HG03575 (cell line): ENCODE measurements at regions not wholly inside any gene's neighbourhood (a gene's known extent, or its start where the extent isn't known, plus 50 kb on each side); places are given as distances from the start of the nearest gene placed in this dataset.

Experiments used
- ATAC-seq: cut with Tn5 transposase; IDR thresholded peaks from one replicate; pipeline ENCODE4 v1.9.1; 2021; ENCODE audit not compliant: unreplicated experiment, insufficient number of reproducible peaks, low FRiP score; ENCODE audit errors: extremely low read depth

DNA sequence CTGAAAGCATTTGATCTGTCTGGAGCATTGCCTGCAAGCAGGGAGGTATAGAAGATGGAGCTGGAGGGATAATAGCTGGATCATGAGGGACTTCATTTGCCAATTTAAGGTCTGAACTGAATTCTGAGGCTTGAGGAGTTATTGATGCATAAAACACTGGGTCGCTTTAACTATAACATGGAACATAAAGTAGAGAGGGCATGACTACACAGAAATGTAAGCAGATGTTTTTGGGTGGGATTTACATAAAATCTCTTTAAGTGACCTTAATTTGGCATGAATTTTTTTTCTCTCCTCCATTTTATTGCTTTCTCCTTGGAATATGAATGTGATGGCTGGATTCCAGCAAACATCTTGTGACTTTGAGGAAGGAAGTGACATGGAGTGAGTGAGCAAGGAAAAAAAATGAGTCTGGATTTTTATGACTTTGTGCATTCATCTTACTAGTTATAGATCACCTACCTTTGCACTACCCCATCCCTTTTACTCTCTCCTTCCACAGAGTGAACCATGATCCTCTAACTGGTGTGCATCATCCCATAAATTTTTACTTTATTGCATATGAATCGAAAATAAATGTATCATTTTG lies 356.0 kb downstream of the DUSP6 start:
- no peak for ATAC-seq

DNA sequence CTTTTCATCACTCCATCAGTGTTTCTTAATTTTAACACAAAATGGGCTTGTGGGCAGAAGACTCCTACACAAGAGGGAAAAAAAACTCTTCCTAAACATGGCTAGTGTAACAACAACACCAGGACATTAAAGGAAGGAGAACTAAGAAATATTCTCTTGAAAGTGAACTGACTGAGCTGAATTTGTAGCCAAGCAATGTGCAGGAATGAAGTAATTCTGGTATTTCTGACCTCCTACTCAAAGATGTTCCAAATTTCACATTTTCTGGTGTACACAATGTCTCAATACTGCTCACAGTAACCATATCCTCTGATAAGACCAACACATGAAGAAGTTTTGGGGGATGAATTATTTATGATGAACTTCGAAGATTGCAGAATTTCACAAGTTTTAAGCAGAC lies 357.3 kb downstream of the DUSP6 start:
- no peak for ATAC-seq

DNA sequence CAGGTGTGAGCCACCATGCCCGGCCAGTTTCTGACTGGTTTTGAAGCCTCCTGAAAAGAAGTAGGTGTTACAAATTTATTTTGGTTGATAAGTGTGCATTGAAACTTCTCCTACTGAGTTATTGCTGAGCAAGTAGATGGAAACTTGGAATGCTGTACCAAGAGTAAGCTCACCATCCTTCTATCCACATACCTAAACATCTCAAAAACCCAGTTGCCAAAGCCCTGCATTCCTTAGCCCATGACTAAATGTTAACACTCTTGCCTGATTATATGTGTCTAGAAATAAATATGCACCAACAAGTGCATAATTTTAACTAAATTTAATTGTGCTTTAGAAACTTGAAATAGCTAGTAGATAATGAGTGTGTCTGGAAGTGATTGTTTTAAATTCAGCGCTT lies 357.8 kb downstream of the DUSP6 start:
- no peak for ATAC-seq

DNA sequence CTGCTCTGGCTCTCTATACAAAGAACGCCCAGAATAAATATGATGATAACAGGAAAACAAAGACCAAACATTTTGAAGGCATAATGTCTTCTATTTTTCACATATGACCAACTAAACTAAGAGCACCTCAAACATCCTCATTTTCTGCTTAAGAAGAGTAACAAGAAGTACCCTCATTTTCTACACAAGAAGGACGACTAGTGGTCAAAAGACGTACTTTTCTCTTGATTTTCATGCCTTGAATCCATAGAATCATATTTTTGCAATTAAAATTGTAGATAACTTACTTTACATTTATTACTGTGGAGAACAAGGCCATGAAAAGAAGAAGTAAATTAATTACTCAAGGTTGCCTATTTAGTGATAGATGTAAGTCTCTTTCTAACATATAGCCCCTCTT lies 358.6 kb downstream of the DUSP6 start:
- no peak for ATAC-seq

DNA sequence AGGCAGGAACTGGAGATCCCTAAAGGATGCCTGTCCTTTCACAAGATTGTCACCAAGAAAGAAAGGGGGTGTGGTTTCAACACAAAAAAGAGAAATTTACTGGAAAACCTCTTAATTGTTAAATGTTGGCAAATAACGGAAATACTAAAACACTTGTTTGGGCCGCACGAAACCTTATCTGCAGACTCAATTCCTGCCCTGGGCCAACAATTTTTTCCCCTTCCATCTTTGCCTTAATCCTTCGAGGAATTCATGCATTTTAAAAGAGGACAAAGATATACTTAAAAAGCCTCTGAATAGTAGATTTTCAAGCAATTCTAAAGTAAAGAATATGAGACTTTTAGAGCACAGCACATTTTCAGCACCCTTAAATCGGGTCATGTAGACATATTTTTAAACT lies 366.2 kb downstream of the DUSP6 start:
- ATAC-seq: no peak

DNA sequence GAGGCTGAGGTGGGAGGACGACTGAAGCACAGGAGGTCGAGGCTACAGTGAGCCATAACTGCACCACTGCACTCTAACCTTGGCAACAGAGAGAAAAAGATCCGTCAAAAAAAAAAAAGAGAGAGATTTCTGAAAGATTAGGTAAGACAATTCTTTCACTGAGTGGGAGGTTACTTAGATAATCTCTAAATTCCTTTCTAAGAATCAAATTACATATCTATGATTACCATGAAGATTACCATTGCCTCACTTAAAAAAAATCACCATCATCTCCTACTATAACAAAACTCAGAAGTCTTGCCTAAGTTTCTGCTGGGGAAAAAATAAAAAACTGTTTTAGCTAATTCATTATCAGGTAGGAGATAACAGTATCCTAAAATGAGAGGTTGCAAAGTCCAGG lies 366.7 kb downstream of the DUSP6 start:
- no peak for ATAC-seq

DNA sequence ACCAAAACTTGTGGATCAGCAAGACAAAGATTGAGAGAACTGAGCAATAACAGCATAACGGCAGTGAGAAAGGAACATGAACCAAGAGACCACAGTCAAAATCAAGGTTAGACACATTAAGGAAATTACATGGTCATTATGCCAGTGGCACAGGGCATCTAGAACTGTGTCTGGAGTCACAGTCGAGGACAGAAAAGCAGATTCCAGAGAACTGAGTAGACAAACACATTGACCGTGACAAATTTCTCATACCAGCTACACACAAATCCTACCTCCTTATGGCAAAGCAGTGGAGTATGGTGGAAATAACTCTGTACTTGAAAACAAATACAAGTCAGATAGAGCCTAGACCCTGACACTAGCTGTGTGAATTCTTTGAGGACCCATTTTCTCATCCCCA lies 367.3 kb downstream of the DUSP6 start:
- no peak for ATAC-seq

DNA sequence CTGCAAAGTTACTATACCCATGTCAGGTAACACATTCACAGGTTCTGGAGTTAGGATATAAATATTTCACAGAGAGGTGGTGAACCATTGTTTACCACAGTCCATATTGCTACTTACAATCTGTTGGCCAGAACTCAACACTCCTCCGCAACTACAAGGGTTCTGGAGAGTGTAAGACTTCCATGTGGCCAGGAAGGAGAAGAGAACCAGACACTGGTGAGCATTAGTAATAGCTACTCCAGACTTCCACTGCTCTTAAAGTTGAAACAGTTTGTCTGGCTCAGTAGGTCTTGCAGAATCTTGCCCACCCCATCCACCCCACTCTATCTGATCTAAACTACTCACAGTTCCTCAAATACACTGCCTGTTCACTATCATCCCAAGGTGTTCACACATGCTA lies 369.6 kb downstream of the DUSP6 start:
- ATAC-seq: no peak

DNA sequence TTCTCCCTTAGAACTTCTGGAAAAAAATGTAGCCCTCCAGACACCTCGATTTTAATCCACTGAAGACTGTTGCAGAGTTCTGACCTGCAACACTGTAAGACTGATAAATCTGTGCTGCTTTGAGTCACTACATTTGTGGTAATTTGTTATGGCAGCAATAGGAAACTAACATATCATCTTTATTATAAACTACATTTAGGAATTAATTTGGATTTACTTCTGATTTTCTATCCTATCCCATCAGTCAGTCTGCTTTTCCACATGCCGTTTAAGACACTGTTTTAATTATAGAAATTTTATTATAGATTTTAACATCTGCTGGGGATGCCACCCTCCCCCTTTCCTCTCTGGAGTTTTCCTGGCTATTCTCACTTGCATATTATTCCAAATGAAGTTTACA lies 375.2 kb downstream of the DUSP6 start:
- no peak for ATAC-seq

DNA sequence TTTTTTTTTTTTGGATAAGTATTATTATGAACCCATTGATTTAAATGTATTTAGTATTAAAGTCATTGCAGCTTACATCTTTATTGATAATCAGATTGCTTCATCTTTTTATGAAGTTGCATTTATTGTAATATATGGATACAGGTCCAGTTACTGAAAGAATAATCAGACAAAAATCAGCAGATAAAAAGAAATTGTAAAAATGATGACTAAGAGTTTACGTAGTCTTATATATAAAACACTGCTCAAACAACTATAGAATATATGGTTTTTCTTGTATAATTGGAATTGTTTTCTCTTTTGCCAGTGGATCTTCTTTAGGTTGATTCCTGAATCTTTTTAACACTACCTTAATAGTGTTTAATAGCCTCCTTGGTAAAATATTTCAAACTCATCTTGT lies 378.3 kb downstream of the DUSP6 start:
- ATAC-seq: no peak

DNA sequence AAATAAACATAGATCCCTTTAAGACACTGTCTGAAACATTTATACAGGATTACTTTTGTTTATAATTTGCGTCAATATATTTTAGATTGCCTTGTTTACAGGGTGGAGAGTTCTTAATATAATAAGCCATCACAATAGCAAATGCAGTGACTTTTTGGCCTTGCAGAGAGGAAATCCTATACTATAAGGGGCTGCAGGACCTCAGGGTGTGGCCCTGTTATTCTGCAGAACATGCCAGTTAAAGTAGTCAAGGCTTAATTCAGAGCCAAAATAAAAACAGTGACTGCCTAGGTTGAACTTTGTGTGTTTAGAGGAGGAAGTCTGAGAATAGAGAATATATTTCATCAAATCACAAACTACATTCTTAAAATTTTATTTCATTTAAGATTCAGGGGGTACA lies 381.6 kb downstream of the DUSP6 start:
- ATAC-seq: no peak

DNA sequence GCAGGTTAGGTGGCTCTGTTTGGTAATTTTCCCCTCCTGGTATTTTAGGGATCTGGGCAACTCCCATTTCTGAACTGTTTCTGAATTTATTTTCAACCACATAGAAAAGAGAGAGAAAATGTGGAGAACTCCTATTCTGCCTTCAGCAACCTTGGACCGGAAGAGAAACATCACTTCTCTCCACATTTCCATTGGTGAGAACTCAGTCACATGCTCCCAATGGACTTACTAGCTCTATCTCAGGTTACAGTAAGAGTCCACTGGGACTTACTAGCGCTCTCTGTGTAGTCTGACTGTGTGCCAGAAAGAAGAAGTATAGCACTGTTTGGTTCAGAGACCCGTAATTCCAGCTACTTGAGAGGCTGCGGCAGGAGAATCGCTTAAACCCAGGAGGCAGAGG lies 383.2 kb downstream of the DUSP6 start:
- ATAC-seq: no peak

DNA sequence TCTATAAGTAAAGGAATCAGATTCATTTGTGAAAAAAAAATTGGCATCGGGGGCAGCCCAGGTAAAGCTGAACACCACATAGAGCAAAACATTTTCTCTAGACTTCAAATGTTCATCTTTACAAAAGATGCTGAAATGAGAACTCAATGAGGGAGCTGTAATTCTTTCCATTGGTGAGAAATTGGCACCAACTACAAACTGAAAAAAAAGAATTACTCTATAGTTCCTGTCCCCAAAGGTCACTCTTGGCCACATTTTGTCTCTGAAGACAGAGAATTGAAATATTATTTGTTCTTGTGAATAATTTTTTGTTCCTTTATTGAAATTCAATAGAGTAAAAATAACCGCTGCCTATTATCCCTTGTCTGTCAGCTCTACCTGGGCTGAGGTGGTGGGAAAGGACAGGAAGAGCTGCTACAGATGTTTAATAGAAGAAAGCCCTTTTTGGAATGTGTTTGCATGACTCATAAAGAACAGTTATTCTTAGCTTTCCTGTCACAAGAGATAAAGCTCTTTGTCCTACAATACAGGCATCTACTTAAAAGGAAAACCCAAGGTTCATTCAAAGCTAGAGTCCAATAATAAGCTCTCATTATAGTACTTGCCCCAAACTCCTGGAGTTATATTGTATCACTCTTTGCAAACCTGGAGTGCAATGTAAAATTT lies 380.1 kb upstream of the KITLG start:
- no peak for ATAC-seq

DNA sequence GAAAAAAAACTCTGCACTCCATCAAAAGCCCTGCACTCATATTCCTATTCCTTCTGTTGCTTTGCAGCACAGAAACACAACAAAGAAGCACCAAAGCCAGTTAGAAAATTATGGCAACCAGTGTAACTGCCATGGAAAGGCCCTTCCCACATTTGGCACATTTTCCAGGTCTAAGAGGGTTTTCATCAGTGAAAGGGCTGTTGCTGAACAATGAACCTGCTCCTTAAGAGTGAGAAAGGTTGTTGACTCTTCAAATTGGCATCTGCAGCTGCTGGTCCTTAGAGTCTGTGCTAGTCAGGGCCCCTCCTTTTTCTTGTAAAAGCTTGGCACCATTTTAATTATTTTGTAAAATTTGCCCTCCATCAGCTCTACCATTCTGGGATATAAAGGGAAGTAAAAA lies 378.7 kb upstream of the KITLG start:
- no peak for ATAC-seq

DNA sequence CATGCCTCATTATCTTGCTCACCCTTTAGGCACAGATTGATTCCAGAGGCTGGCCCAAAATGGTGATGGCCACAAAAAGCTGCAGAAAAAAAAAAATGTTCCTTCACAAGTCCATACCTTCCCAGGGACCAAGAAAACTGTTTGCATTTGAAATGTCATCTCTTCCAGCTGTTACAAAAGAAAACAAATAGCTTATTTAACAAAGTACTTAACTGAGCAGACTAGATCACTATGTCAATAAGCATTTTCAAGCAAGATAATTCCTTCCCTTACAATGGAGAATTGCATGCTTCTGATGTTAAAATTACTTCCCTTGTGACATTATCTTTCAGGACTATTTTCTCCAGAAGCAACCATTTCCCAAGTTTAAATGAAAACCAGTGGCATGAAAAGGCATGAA lies 377.9 kb upstream of the KITLG start:
- ATAC-seq: no peak

DNA sequence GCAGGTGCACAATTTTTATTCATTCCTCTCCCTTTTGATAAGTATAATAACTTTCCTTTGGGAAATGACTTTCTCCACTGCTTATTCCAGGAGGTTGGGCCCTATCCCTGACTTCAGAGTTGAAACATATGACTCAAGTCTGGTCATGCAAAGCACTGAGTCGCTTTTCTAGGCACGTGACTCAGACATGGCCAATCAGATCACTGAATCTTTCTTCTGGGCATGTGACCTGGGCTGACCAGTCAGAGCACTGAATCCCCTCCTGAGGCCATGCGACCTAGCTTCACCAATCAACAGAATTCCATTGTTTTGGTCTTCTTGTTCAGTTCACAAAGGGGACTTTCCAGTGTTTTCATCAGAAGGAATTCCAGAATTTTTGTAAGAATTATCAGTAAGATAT lies 377.1 kb upstream of the KITLG start:
- ATAC-seq: no peak

DNA sequence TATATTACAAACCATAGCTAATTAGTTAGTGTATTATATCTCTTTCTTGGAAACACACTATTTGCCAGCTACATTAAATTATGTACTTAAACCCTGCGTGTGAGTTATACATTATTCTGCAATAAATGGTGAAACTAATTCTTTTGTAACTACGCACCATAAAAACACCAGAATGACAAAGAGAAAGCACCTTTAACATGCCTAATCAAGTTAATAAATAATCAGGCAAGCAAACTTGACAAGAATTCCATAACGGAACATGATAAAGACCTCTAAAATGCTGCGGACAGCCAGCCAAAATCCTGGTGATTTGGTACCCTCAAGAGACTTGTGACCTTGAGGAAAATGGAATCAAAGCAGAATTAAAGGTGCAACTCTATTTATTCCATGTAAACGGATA lies 375.3 kb upstream of the KITLG start:
- ATAC-seq: no peak

DNA sequence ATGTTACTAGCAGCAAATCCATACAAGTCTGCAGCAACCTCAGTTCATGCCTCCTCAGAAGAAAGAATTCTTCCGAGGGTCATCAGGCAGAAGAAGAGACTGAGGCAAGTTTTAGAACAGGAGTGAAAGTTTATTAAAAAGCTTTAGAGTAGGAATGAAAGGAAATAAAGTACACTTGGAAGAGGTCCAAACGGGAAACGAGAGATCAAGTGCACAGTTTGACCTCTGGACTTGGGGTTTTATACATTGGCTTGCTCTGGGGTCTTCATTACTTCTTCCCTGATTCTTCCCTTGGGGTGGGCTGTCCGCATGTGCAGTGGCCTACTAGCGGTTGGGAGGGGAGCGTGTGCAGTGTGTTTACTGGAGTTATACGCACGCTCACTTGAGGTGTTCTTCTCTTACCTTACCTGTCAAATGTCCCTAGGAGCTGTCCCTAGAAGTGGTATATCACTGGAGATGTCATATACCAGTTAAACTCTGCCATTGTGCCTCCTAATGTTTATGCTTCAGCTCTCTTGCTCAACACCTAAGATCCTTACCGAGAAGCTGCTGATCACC lies 372.8 kb upstream of the KITLG start:
- no peak for ATAC-seq

DNA sequence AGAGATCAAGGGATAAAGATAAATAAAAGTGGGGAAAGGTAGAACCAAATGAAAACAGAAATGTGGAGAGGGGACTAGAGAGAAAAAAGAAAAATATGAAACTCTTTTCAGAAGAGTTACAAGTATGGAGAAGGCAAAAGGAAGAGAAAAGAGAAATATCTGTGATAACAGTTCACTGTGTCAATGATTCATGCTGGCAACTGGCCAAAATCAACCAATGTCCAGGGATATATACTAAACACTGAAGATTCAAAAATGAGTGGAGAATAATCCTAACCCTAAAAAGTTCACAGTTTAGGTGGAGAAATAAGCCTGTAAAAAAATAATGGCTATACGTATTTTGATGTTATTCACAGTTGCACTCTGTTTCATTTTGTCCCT lies 372.3 kb upstream of the KITLG start:
- ATAC-seq: no peak

DNA sequence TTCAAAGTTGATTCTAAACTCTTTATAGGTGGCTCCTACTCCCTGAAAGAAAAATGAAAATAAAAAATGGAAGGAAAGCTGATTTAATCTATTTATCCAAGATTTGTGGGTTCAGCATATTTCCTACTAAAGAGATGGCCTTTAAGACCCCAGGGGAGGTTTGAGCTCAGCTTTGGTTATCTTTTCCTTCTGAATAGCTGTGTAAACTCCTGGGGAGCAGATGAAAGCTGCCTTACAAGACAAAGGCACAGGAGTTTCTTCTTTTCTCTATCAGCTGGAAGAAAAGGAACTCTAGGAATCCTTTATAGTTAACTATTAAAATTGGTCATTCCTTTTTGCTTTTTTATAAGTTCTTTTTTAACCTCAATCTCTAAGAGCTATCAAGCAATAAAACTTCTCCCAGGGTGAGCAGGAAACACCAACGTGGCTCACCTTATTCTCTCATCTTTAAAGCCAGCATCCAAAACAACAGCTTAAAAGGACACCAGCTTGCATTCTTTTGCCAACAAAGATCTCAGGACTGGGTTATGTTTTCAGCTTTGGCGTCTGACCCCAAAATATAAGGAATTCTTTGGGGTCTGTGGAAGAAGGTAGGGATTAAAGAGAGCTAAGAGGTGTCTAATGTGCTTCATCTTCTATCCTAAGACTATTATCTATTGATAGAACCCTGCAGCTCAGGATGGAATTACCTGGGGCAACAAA lies 371.7 kb upstream of the KITLG start:
- ATAC-seq: no peak
